Fibroblast of the aortic adventitia (primary cell): ENCODE measurements at regions not wholly inside any gene's neighbourhood (a gene's known extent, or its start where the extent isn't known, plus 50 kb on each side); places are given as distances from the start of the nearest gene placed in this dataset.

Source experiments
- DNase-seq: peaks from one replicate; pipeline ENCODE4 v3.0.0-alpha.2; 2010; ENCODE audit warnings: low read depth
- H3K4me3 ChIP-seq: 2 replicates; pipeline ENCODE4 v1.5.1; 2011; ENCODE audit warnings: low read depth, mild to moderate bottlenecking, control low read depth, low read length, moderate library complexity
- CTCF ChIP-seq: IDR thresholded peaks from 2 replicates; pipeline ENCODE4 v1.5.1; 2011; ENCODE audit warnings: mild to moderate bottlenecking, low read length, control low read depth, inconsistent platforms; ENCODE audit not compliant: insufficient read depth

GRCh38 chr10:120132811-120133210 lies 240.3 kb downstream of the SEC23IP start:
- DNase-seq: no peak
- TF ChIP-seq CTCF: no peak
- no peak overlapping the region for H3K4me3 ChIP-seq

GRCh38 chr10:120138689-120139088 lies 246.2 kb downstream of the SEC23IP start:
- no peak overlapping the region for H3K4me3 ChIP-seq
- TF ChIP-seq CTCF: no peak
- DNase-seq: no peak

GRCh38 chr10:120145107-120145506 lies 252.6 kb downstream of the SEC23IP start:
- TF ChIP-seq CTCF: no peak
- no peak for DNase-seq
- H3K4me3 ChIP-seq: no peak overlapping the region

GRCh38 chr10:120156614-120157274 lies 264.2 kb downstream of the SEC23IP start:
- TF ChIP-seq CTCF: no peak
- no peak overlapping the region for H3K4me3 ChIP-seq
- no peak for DNase-seq

GRCh38 chr10:120161111-120161510 lies 268.6 kb downstream of the SEC23IP start:
- no peak for TF ChIP-seq CTCF
- H3K4me3 ChIP-seq: no peak overlapping the region
- DNase-seq: no peak

- TF ChIP-seq CTCF: no peak
- H3K4me3 ChIP-seq: no peak overlapping the region
- DNase-seq: no peak
These were observed 269.9 kb downstream of the SEC23IP start for GRCh38 chr10:120162471-120162870.

- H3K4me3 ChIP-seq: no peak overlapping the region
- no peak for TF ChIP-seq CTCF
- DNase-seq: no peak
These were observed 279.8 kb downstream of the SEC23IP start for GRCh38 chr10:120172356-120172755.
